SU-DHL-6 (cell line): ENCODE measurements at regions not wholly inside any gene's neighbourhood (a gene's known extent, or its start where the extent isn't known, plus 50 kb on each side); places are given as distances from the start of the nearest gene placed in this dataset.

ENCODE experiments used
- CTCF ChIP-seq: fragments of 200-600 bp; sonication (generic); IDR thresholded peaks from one replicate; pipeline ENCODE4 v1.5.1; 2017; ENCODE audit warnings: antibody characterized with exemption, mild to moderate bottlenecking, low read length, moderate library complexity; ENCODE audit not compliant: insufficient read depth, poor library complexity, severe bottlenecking
- EZH2phosphoT487 ChIP-seq: fragments of 200-600 bp; sonication (generic), shearing (Covaris generic); conservative IDR thresholded peaks from 2 replicates; pipeline ENCODE4 v1.6.1; 2018; ENCODE audit warnings: mild to moderate bottlenecking, antibody characterized with exemption, low read length, moderate library complexity, mixed read lengths

- TF ChIP-seq CTCF (no peak), EZH2phosphoT487 (no peak)
Measured at GRCh38 chr2:15713475-15713874, 121.8 kb downstream of the DDX1 start.
